ENCODE measurements at regions not wholly inside any gene's neighbourhood (a gene's known extent, or its start where the extent isn't known, plus 50 kb on each side); places are given as distances from the start of the nearest gene placed in this dataset.

- TF ChIP-seq POLR2AphosphoS5 (IDR thresholded peaks at IDR 0.05) (no peak), CTCF (IDR thresholded peaks at IDR 0.05) (no peak), POLR2A (IDR thresholded peaks at IDR 0.05) (no peak)
Observed at GRCh38 chr9:135201711-135202110, 114.2 kb downstream of the OLFM1 start.
